ENCODE measurements at regions not wholly inside any gene's neighbourhood (a gene's known extent, or its start where the extent isn't known, plus 50 kb on each side); places are given as distances from the start of the nearest gene placed in this dataset.
"Not testable (repeated sequence)": the region's sequence is repeated elsewhere in the genome, so short reads cannot be mapped to it uniquely, and the experiment has no call there.

- POLR2A ChIA-PET = no interaction called here
- CTCF ChIA-PET = no interaction called here
- no peak for ATAC-seq
- RAD21 ChIA-PET (ENCODE audit: low non-redundant PET in 1 of 2, low total read pairs in 2 of 2, uncharacterized antibody in 2 of 2, unreplicated experiment in 2 of 2) = no interaction called here
- no peaks in the 10 kb centered on the region for H3K9me3 ChIP-seq (ENCODE audit: control insufficient read depth in 1 of 2, insufficient read depth in 1 of 2, low read depth in 1 of 2, low read length in 2 of 2)
- no peaks in the 10 kb centered on the region for H4K20me1 ChIP-seq (ENCODE audit: insufficient read depth)
- DNase-seq (ENCODE audit: low read depth, low spot score) = no peak
- H3K4me1 ChIP-seq (ENCODE audit: control insufficient read depth in 1 of 2, insufficient read depth in 2 of 2, low read length in 2 of 2) = no peaks in the 10 kb centered on the region
- no peak overlapping the region for H2AFZ ChIP-seq (ENCODE audit: low read depth, low read length, poor library complexity, severe bottlenecking)
- H3K4me3 ChIP-seq (replicated peaks in 1 of 2; ENCODE audit: low read depth in 1 of 2, low read length in 2 of 2) = no peak overlapping the region
- no TSS peak for BruUV-seq (replicated peaks)
- TF ChIP-seq REST (IDR thresholded peaks at IDR 0.05; ENCODE audit: low read depth) = no peak
- no peak for TF ChIP-seq SP1 (IDR thresholded peaks at IDR 0.05; ENCODE audit: low read depth)
- TF ChIP-seq POLR2A (IDR thresholded peaks at IDR 0.05; ENCODE audit: borderline replicate concordance, extremely low read depth, insufficient read depth, insufficient read length) = no peak
- no peak for TF ChIP-seq ZBTB33 (IDR thresholded peaks at IDR 0.05; ENCODE audit: extremely low read depth, insufficient replicate concordance, low read length)
- no peak for TF ChIP-seq ZNF274 (IDR thresholded peaks at IDR 0.05; ENCODE audit: low read depth, low read length)
- no peak for TF ChIP-seq EZH2 (IDR thresholded peaks at IDR 0.05)
- TF ChIP-seq MAX (IDR thresholded peaks at IDR 0.05) = no peak
- H3K79me2 ChIP-seq (ENCODE audit: insufficient read depth, low read length) = no peaks in the 10 kb centered on the region
- no peak overlapping the region for H3K9ac ChIP-seq (ENCODE audit: low read length)
- H3K4me2 ChIP-seq (ENCODE audit: low read length) = no peak overlapping the region
- no peaks in the 10 kb centered on the region for H3K36me3 ChIP-seq (ENCODE audit: control insufficient read depth in 1 of 2, insufficient read depth in 2 of 2, low read length in 2 of 2)
- intact Hi-C loops (cut with micrococcal nuclease) = no loop called here
- no peaks in the 10 kb centered on the region for H3K27me3 ChIP-seq (ENCODE audit: insufficient read depth, low read length)
- H3K9me2 ChIP-seq (ENCODE audit: insufficient read depth) = no peaks in the 10 kb centered on the region
- H3K27ac ChIP-seq (ENCODE audit: low read depth, low read length) = no peak overlapping the region
Observed at GRCh38 chrX:452598-452997, 65.9 kb upstream of the PPP2R3B start.

GRCh38 chrX:454514-454913, 67.8 kb upstream of the PPP2R3B start:
- H3K79me2 ChIP-seq (ENCODE audit: insufficient read depth, low read length); H3K4me2 ChIP-seq (ENCODE audit: low read length); H3K27me3 ChIP-seq (ENCODE audit: insufficient read depth, low read length); H3K9me2 ChIP-seq (ENCODE audit: insufficient read depth); H3K4me1 ChIP-seq (ENCODE audit: control insufficient read depth in 1 of 2, insufficient read depth in 2 of 2, low read length in 2 of 2); H3K27ac ChIP-seq (ENCODE audit: low read depth, low read length); BruUV-seq (replicated peaks); intact Hi-C loops (cut with micrococcal nuclease); RAD21 ChIA-PET (ENCODE audit: low non-redundant PET in 1 of 2, low total read pairs in 2 of 2, uncharacterized antibody in 2 of 2, unreplicated experiment in 2 of 2); H3K4me3 ChIP-seq (replicated peaks in 1 of 2; ENCODE audit: low read depth in 1 of 2, low read length in 2 of 2); H4K20me1 ChIP-seq (ENCODE audit: insufficient read depth); POLR2A ChIA-PET; H3K9me3 ChIP-seq (ENCODE audit: control insufficient read depth in 1 of 2, insufficient read depth in 1 of 2, low read depth in 1 of 2, low read length in 2 of 2); ATAC-seq; H3K36me3 ChIP-seq (ENCODE audit: control insufficient read depth in 1 of 2, insufficient read depth in 2 of 2, low read length in 2 of 2); H3K9ac ChIP-seq (ENCODE audit: low read length); H2AFZ ChIP-seq (ENCODE audit: low read depth, low read length, poor library complexity, severe bottlenecking); DNase-seq (ENCODE audit: low read depth, low spot score); CTCF ChIA-PET: not testable (repeated sequence)
